ENCODE measurements at regions not wholly inside any gene's neighbourhood (a gene's known extent, or its start where the extent isn't known, plus 50 kb on each side); places are given as distances from the start of the nearest gene placed in this dataset.

- DNase-seq (ENCODE audit: low read depth), result no peak
Observed at GRCh38 chr7:32147546-32148268, 77.5 kb upstream of the PDE1C start.

GRCh38 chr7:32145911-32146310 lies 75.7 kb upstream of the PDE1C start:
- no peak for DNase-seq (ENCODE audit: low read depth)

- no peak for DNase-seq (ENCODE audit: low read depth)
Observed at GRCh38 chr7:32144676-32145075, 74.5 kb upstream of the PDE1C start.

- DNase-seq (ENCODE audit: low read depth), result no peak
Observed at GRCh38 chr7:32143301-32143700, 73.1 kb upstream of the PDE1C start.

GRCh38 chr7:32142649-32143048 lies 72.4 kb upstream of the PDE1C start:
- DNase-seq (ENCODE audit: low read depth), result no peak

GRCh38 chr7:32140210-32140939 lies 70.2 kb upstream of the PDE1C start:
- DNase-seq (ENCODE audit: low read depth), result no peak

GRCh38 chr7:32137059-32137458 lies 66.9 kb upstream of the PDE1C start:
- no peak for DNase-seq (ENCODE audit: low read depth)

GRCh38 chr7:32131091-32131490 lies 60.9 kb upstream of the PDE1C start:
- DNase-seq (ENCODE audit: low read depth), result no peak

GRCh38 chr7:32126843-32127242 lies 56.6 kb upstream of the PDE1C start:
- no peak for DNase-seq (ENCODE audit: low read depth)

Data from renal cortical epithelial cell (primary cell).